HG03378 (cell line): ENCODE measurements at regions not wholly inside any gene's neighbourhood (a gene's known extent, or its start where the extent isn't known, plus 50 kb on each side); places are given as distances from the start of the nearest gene placed in this dataset.

Experiments
- ATAC-seq: cut with Tn5 transposase; IDR thresholded peaks from one replicate; pipeline ENCODE4 v1.9.1; 2021; ENCODE audit warnings: mild to moderate bottlenecking, moderate library complexity; ENCODE audit not compliant: unreplicated experiment

GRCh38 chr2:147384659-147385058, 460.2 kb upstream of the ACVR2A start:
- no peak for ATAC-seq

- ATAC-seq = no peak
Observed at GRCh38 chr2:147382322-147382948, 462.4 kb upstream of the ACVR2A start.

- no peak for ATAC-seq
Observed at GRCh38 chr2:147378403-147378802, 466.4 kb upstream of the ACVR2A start.

- no peak for ATAC-seq
Observed at GRCh38 chr2:147375073-147375472, 469.8 kb upstream of the ACVR2A start.

GRCh38 chr2:147374423-147374811, 470.4 kb upstream of the ACVR2A start:
- no peak for ATAC-seq

- no peak for ATAC-seq
Observed at GRCh38 chr2:147373800-147374422, 470.9 kb upstream of the ACVR2A start.

GRCh38 chr2:147368306-147368705, 476.5 kb upstream of the ACVR2A start:
- no peak for ATAC-seq

- no peak for ATAC-seq
Observed at GRCh38 chr2:147366279-147366678, 478.6 kb upstream of the ACVR2A start.

- no peak for ATAC-seq
Observed at GRCh38 chr2:147365622-147366021, 479.2 kb upstream of the ACVR2A start.

GRCh38 chr2:147364597-147364996, 480.2 kb upstream of the ACVR2A start:
- ATAC-seq = no peak

GRCh38 chr2:147363181-147363580, 481.6 kb upstream of the ACVR2A start:
- no peak for ATAC-seq

- no peak for ATAC-seq
Observed at GRCh38 chr2:147358375-147358774, 486.5 kb upstream of the ACVR2A start.

GRCh38 chr2:147356157-147356556, 488.7 kb upstream of the ACVR2A start:
- no peak for ATAC-seq

GRCh38 chr2:147355706-147356105, 489.1 kb upstream of the ACVR2A start:
- no peak for ATAC-seq

GRCh38 chr2:147353072-147353381, 491.8 kb upstream of the ACVR2A start:
- no peak for ATAC-seq

- no peak for ATAC-seq
Observed at GRCh38 chr2:147352264-147353071, 492.4 kb upstream of the ACVR2A start.

- ATAC-seq = no peak
Observed at GRCh38 chr2:147351784-147352183, 493.0 kb upstream of the ACVR2A start.

- no peak for ATAC-seq
Observed at GRCh38 chr2:147348931-147349555, 495.8 kb upstream of the ACVR2A start.

- ATAC-seq = no peak
Observed at GRCh38 chr2:147346142-147346541, 498.7 kb upstream of the ACVR2A start.

- no peak for ATAC-seq
Observed at GRCh38 chr2:147345246-147345645, 499.6 kb upstream of the ACVR2A start.

- no peak for ATAC-seq
Observed at GRCh38 chr2:147342329-147342728, 502.5 kb upstream of the ACVR2A start.
